Hematopoietic multipotent progenitor cell treated with erythropoietin and hydrocortisone succinate and interleukin-3 and kit ligand, for 4 days (in vitro differentiated cells): ENCODE measurements at regions not wholly inside any gene's neighbourhood (a gene's known extent, or its start where the extent isn't known, plus 50 kb on each side); places are given as distances from the start of the nearest gene placed in this dataset.
"Not testable (repeated sequence)": the region's sequence is repeated elsewhere in the genome, so short reads cannot be mapped to it uniquely, and the experiment has no call there.

Experiments used
- DNase-seq: peaks from one replicate; pipeline ENCODE4 v3.0.0-alpha.2; 2015

GRCh38 chr11:87970762-87971161 is 204.5 kb downstream of the RAB38 start:
- no peak for DNase-seq

DNA sequence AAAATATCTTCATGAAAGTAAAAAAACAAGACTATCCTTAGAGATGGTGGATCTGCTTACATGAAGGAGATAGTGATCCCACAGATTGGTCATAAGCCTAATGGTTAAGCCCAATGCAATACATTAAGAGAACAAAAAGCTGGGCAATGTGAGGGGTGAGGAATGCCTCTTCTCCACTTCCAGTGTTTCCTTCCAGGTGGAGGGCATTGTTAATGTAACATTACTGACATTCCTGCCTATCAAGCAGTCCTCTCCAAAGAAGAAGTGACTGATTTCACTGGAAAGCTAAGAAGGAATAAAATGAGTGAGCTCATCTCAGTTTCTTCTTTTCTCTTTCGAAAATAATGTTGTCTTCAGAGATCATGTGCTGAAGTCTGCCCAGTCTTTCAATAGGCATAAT is 207.8 kb downstream of the RAB38 start:
- DNase-seq, result no peak

- no peak for DNase-seq
These were observed 208.5 kb downstream of the RAB38 start for GRCh38 chr11:87966694-87967093.

GRCh38 chr11:87966216-87966615 is 209.0 kb downstream of the RAB38 start:
- no peak for DNase-seq

DNA sequence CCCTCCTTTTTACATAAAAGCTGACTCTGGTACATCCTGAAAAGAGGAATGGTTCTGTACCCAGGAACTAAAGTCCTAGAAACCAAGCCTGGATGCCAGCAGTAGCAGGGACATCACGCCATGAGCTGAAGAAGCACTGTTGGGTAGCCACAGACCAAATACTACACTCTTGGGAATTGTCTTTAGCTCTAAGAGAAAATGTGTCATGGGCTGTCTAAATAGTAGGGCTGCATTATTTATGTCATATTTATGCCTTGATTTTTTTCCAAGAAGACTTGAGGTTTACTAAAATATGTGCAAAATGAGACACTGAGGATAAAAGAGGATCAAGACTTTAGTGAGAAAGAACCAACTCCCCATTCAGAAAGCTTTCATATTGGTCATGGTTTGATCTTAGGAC is 213.6 kb downstream of the RAB38 start:
- no peak for DNase-seq

GRCh38 chr11:87957961-87958360 is 217.3 kb downstream of the RAB38 start:
- DNase-seq, result no peak

GRCh38 chr11:87954476-87954875 is 220.8 kb downstream of the RAB38 start:
- peak; percentile 94 for DNase-seq

GRCh38 chr11:87942786-87943185 is 232.5 kb downstream of the RAB38 start:
- no peak for DNase-seq

DNA sequence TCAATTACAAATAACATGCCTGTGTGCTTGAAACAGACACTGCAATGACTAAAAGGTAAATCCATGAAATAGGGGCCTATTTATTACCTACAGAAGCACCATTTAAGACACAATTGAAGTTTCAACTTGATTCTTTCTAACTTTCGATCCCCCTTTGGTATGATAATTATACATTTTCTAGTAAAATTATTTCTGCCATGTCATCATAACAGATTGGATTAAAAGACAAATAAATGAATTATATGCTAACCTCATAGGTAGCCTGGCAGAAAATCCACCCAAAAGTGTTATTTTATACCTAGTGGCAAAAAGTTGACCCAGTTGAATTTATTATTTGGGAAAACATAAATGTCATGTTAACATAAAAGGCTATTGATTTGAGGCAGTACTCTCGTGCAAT is 241.1 kb downstream of the RAB38 start:
- no peak for DNase-seq

DNA sequence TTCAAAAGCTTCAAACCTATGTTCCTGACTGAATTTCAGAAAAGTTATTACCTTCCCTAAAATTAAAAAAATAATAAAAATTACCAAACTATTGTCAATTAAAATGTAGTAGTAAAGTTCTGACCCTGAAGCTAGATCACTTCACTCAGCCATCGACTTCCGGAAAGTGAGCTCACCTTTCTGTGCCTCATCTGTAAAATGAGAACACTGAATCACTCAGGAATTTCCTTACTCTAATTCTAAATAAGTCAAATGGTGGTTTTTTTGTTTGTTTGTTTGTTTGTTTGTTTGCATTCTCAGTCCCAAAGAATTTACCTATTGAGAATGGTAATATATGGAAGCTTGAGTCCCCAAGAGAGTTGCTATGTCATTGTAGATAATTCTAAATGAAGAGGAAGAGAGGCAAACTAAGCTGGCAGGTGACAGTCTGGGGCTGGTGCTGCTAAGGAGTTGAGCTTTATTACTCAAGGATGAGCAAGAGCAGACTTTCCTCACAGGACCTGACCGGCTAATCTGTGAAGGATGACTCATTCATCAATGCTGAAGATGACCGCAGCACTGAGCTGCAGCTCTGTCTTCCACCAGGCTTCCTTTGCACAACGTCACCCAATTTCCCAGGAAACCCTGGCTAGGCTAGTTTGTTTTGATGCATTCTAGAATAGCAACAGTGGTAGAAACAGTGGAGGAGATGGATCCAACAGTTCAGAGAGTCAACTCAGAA is 248.8 kb downstream of the RAB38 start:
- no peak for DNase-seq

GRCh38 chr11:87924125-87924524 is 251.1 kb downstream of the RAB38 start:
- DNase-seq, result no peak

- DNase-seq, result no peak
These were observed 258.1 kb downstream of the RAB38 start for GRCh38 chr11:87917111-87917510.

GRCh38 chr11:87909178-87909577 is 266.1 kb downstream of the RAB38 start:
- DNase-seq, result no peak

DNA sequence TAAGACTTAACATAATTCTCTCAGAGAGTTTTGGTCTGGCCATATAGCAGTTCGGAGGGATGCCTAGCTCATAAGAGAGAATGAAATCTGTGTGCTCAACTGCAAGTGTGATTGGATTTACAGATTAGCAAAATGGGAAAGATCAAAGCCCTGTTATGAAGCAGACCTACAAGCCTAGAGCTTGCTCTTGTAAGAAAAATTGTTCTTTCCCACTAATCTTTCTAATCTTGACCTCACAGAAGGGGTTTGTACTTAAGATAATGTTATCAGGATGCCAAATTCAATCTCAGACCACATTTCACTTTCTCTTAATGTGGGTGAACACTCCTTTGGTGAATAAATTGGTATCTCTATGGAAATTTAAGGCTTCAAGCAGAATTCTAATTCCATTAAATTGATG is 267.2 kb downstream of the RAB38 start:
- peak; percentile 5 for DNase-seq

GRCh38 chr11:87903345-87903744 is 271.9 kb downstream of the RAB38 start:
- DNase-seq, result no peak

GRCh38 chr11:87901341-87901740 is 273.9 kb downstream of the RAB38 start:
- no peak for DNase-seq

GRCh38 chr11:87897921-87898320 is 277.3 kb downstream of the RAB38 start:
- DNase-seq, result no peak

DNA sequence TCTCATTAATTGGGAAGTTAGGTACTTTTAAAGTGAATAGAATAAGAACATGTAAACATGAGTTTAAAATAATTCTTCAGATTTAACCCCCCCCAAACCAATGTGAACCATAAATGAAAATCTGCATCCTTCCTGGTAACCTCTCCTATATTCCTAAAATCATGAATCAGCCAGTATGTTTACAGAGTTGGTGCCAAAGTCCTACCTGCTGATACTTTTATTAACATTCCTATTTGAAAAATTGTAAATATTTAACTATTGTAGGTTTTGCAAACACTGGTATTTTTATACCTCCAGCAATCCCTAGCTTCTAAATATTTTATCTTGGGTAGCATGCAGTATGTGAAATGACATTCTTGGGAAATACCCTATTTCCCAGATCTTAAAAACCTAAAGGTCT is 278.2 kb downstream of the RAB38 start:
- no peak for DNase-seq

GRCh38 chr11:87894961-87895360 is 280.3 kb downstream of the RAB38 start:
- DNase-seq, result no peak

GRCh38 chr11:87892291-87892690 is 283.0 kb downstream of the RAB38 start:
- no peak for DNase-seq

GRCh38 chr11:87889126-87889525 is 286.1 kb downstream of the RAB38 start:
- DNase-seq, result no peak

GRCh38 chr11:87885084-87885483 is 290.2 kb downstream of the RAB38 start:
- not testable (repeated sequence) for DNase-seq

- DNase-seq, result no peak
These were observed 296.1 kb downstream of the RAB38 start for GRCh38 chr11:87879118-87879517.

DNA sequence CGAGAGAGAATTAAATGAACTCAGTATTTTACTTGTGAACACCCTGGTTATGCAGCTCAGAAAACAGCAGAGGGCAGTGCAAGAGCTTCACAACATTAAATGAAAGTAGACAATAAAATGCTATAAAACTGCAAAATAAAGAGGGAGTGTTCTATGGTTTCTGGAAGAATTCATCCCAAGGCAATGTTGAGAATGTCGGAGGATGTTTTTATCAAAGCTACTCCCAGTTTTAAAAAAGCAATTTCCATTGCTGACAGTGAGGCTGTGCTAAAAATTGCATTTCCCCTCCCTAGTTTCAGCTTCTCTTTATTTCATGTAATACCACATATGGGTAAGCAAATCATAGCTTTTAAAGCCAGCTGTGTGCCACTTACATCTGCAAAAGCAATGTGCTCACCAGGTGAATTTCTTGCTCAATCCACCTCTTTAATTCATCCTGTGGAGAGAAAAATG is 296.8 kb downstream of the RAB38 start:
- peak; percentile 68 for DNase-seq

DNA sequence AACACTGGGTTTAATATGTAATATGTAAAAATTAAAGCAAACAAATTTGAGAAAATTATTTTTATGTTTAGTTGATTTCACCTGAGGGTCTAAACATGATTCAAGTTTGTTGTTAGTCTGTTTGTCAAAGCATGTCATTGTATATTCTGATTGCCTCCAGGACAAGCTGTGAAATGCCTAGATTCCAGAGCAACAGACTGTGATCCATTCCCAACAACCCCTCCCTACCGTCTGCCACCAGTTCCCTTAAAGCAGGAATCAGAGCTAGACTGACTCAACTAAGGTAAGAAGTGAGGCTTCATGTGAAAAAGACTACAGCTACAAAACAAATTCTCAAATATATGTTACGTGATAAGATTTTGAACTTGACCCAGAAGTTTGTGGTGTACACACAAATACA is 304.2 kb downstream of the RAB38 start:
- DNase-seq, result no peak
